KMS-11 (cell line): ENCODE measurements at regions not wholly inside any gene's neighbourhood (a gene's known extent, or its start where the extent isn't known, plus 50 kb on each side); places are given as distances from the start of the nearest gene placed in this dataset.

ENCODE experiments used
- H2AFZ ChIP-seq: fragments of 200-600 bp; sonication (generic); 2 replicates; pipeline ENCODE4 v1.6.1; 2016; ENCODE audit warnings: antibody characterized with exemption, mixed run types, low read depth
- H3K27ac ChIP-seq: fragments of 200-600 bp; sonication (generic); 2 replicates; pipeline ENCODE4 v1.6.1; 2016; ENCODE audit warnings: mild to moderate bottlenecking, mixed run types
- H3K27me3 ChIP-seq: fragments of 200-600 bp; sonication (generic); 2 replicates; pipeline ENCODE4 v1.6.1; 2017; ENCODE audit warnings: mild to moderate bottlenecking, low read depth, mixed run types, moderate library complexity; ENCODE audit not compliant: insufficient read depth
- H3K36me3 ChIP-seq: fragments of 200-600 bp; sonication (generic); 2 replicates; pipeline ENCODE4 v1.6.1; 2017; ENCODE audit warnings: mild to moderate bottlenecking, mixed run types; ENCODE audit not compliant: insufficient read depth
- H3K4me1 ChIP-seq: fragments of 200-600 bp; sonication (generic); 2 replicates; pipeline ENCODE4 v1.6.1; 2016; ENCODE audit warnings: mild to moderate bottlenecking, low read depth, mixed run types; ENCODE audit not compliant: poor library complexity, severe bottlenecking
- H3K4me2 ChIP-seq: fragments of 200-600 bp; sonication (generic); 2 replicates; pipeline ENCODE4 v1.7.0; 2016; ENCODE audit warnings: mild to moderate bottlenecking, mixed run types
- H3K4me3 ChIP-seq: fragments of 200-600 bp; sonication (generic); IDR thresholded peaks from 2 replicates; pipeline ENCODE4 v1.6.1; 2017; ENCODE audit warnings: low read depth, low read length, mixed read lengths; ENCODE audit not compliant: insufficient read depth
- H3K79me2 ChIP-seq: fragments of 200-600 bp; sonication (generic); 2 replicates; pipeline ENCODE4 v1.6.1; 2016; ENCODE audit warnings: low read depth, mixed run types; ENCODE audit not compliant: insufficient read depth
- H3K9ac ChIP-seq: fragments of 200-600 bp; sonication (generic); 2 replicates; pipeline ENCODE4 v1.6.1; 2016; ENCODE audit warnings: mild to moderate bottlenecking, mixed run types
- H4K20me1 ChIP-seq: fragments of 200-600 bp; sonication (generic); 2 replicates; pipeline ENCODE4 v1.6.1; 2016; ENCODE audit warnings: mild to moderate bottlenecking, mixed run types; ENCODE audit not compliant: insufficient read depth
- CTCF ChIP-seq: fragments of 200-600 bp; sonication (generic); conservative IDR thresholded peaks from 2 replicates; pipeline ENCODE4 v1.6.1; 2017; ENCODE audit warnings: low read depth, mild to moderate bottlenecking, antibody characterized with exemption, low read length, moderate library complexity, mixed read lengths

- Histone ChIP-seq H3K79me2 (no peaks in the 10 kb centered on the region), H3K9ac (no peak overlapping the region), H4K20me1 (no peaks in the 10 kb centered on the region), H3K27me3 (no peaks in the 10 kb centered on the region), H2AFZ (no peak overlapping the region), H3K27ac (no peak overlapping the region), H3K4me1 (no peaks in the 10 kb centered on the region), H3K4me3 (no peak overlapping the region), H3K36me3 (no peaks in the 10 kb centered on the region), H3K4me2 (no peak overlapping the region)
- TF ChIP-seq CTCF, result no peak
Measured at GRCh38 chr21:28592205-28592865, 400.3 kb downstream of the LTN1 start.

- H3K27me3 ChIP-seq, result no peaks in the 10 kb centered on the region
- TF ChIP-seq CTCF, result no peak
- no peaks in the 10 kb centered on the region for H3K4me1 ChIP-seq
- no peak overlapping the region for H3K9ac ChIP-seq
- no peaks in the 10 kb centered on the region for H4K20me1 ChIP-seq
- no peaks in the 10 kb centered on the region for H3K79me2 ChIP-seq
- H2AFZ ChIP-seq, result no peak overlapping the region
- no peak overlapping the region for H3K27ac ChIP-seq
- H3K4me2 ChIP-seq, result no peak overlapping the region
- H3K36me3 ChIP-seq, result no peaks in the 10 kb centered on the region
- no peak overlapping the region for H3K4me3 ChIP-seq
Measured at GRCh38 chr21:28590676-28591075, 402.0 kb downstream of the LTN1 start.

GRCh38 chr21:28590026-28590425 is 402.7 kb downstream of the LTN1 start:
- no peak overlapping the region for H3K27ac ChIP-seq
- H2AFZ ChIP-seq, result no peak overlapping the region
- H3K4me2 ChIP-seq, result no peak overlapping the region
- no peak overlapping the region for H3K4me3 ChIP-seq
- H3K79me2 ChIP-seq, result no peaks in the 10 kb centered on the region
- H3K27me3 ChIP-seq, result no peaks in the 10 kb centered on the region
- no peaks in the 10 kb centered on the region for H3K36me3 ChIP-seq
- no peak for TF ChIP-seq CTCF
- H4K20me1 ChIP-seq, result no peaks in the 10 kb centered on the region
- H3K4me1 ChIP-seq, result no peaks in the 10 kb centered on the region
- H3K9ac ChIP-seq, result no peak overlapping the region

- H3K27ac ChIP-seq, result no peak overlapping the region
- no peak overlapping the region for H3K4me2 ChIP-seq
- no peaks in the 10 kb centered on the region for H3K4me1 ChIP-seq
- no peaks in the 10 kb centered on the region for H3K36me3 ChIP-seq
- no peaks in the 10 kb centered on the region for H3K79me2 ChIP-seq
- no peak overlapping the region for H2AFZ ChIP-seq
- H3K27me3 ChIP-seq, result no peaks in the 10 kb centered on the region
- TF ChIP-seq CTCF, result no peak
- no peak overlapping the region for H3K4me3 ChIP-seq
- H3K9ac ChIP-seq, result no peak overlapping the region
- H4K20me1 ChIP-seq, result no peaks in the 10 kb centered on the region
Measured at GRCh38 chr21:28588997-28589396, 403.7 kb downstream of the LTN1 start.
